ENCODE measurements at regions not wholly inside any gene's neighbourhood (a gene's known extent, or its start where the extent isn't known, plus 50 kb on each side); places are given as distances from the start of the nearest gene placed in this dataset.

- DNase-seq (ENCODE audit: low read depth): no peak
- no peak overlapping the region for H3K4me3 ChIP-seq (ENCODE audit: low read depth, low read length)
- TF ChIP-seq, protein P1, sequence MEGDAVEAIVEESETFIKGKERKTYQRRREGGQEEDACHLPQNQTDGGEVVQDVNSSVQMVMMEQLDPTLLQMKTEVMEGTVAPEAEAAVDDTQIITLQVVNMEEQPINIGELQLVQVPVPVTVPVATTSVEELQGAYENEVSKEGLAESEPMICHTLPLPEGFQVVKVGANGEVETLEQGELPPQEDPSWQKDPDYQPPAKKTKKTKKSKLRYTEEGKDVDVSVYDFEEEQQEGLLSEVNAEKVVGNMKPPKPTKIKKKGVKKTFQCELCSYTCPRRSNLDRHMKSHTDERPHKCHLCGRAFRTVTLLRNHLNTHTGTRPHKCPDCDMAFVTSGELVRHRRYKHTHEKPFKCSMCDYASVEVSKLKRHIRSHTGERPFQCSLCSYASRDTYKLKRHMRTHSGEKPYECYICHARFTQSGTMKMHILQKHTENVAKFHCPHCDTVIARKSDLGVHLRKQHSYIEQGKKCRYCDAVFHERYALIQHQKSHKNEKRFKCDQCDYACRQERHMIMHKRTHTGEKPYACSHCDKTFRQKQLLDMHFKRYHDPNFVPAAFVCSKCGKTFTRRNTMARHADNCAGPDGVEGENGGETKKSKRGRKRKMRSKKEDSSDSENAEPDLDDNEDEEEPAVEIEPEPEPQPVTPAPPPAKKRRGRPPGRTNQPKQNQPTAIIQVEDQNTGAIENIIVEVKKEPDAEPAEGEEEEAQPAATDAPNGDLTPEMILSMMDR (conservative IDR thresholded peaks at IDR 0.05; ENCODE audit: low read depth, low read length): no peak
These were observed 2371.5 kb upstream of the TENM3 start for GRCh38 chr4:179871726-179872125.

DNA sequence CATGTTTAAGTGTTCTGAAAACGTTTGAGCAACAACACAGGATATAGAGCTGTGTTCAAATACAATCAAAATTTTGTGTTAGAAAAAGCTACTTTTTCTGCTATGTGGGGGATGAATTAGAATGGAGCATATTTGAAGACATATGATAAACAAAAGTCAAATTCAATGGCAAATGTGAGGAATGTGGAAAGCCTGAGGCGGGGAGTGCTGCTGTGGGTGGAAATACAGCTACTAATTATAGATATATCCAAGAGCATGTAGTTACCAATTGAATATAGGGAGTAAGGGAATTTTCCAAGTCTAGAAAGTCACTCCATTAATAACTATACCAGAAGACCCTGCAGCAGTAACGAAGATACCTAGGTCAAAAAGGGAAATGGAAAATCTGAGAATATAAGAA is 2370.4 kb upstream of the TENM3 start:
- H3K4me3 ChIP-seq (ENCODE audit: low read depth, low read length): no peak overlapping the region
- TF ChIP-seq, protein P1 (conservative IDR thresholded peaks at IDR 0.05; ENCODE audit: low read depth, low read length): no peak

DNA sequence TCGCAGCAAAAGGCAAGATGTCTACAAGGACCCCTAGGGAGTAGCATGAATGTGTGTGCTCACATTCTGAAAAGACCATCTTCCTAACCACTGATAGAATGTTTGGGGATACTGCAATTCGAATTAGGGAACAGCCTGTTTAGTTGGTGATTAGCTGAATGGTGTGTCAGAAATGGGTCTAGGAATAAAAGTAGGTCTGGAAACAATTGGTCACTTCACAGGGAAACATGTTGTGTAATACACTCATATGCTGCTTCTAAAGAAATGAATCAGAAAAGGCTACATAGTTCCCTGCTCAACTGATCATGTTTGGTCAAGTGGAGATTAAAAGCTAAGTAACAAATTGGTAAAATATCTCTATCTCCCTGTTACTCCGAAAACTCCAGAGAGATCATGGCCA is 2362.4 kb upstream of the TENM3 start:
- no peak for DNase-seq (ENCODE audit: low read depth)
- no peak overlapping the region for H3K4me3 ChIP-seq (ENCODE audit: low read depth, low read length)
- TF ChIP-seq, protein P1 (conservative IDR thresholded peaks at IDR 0.05; ENCODE audit: low read depth, low read length): no peak

More for the DNA sequence above, 2370.4 kb upstream of the TENM3 start:
- no peak for DNase-seq (ENCODE audit: low read depth)

DNA sequence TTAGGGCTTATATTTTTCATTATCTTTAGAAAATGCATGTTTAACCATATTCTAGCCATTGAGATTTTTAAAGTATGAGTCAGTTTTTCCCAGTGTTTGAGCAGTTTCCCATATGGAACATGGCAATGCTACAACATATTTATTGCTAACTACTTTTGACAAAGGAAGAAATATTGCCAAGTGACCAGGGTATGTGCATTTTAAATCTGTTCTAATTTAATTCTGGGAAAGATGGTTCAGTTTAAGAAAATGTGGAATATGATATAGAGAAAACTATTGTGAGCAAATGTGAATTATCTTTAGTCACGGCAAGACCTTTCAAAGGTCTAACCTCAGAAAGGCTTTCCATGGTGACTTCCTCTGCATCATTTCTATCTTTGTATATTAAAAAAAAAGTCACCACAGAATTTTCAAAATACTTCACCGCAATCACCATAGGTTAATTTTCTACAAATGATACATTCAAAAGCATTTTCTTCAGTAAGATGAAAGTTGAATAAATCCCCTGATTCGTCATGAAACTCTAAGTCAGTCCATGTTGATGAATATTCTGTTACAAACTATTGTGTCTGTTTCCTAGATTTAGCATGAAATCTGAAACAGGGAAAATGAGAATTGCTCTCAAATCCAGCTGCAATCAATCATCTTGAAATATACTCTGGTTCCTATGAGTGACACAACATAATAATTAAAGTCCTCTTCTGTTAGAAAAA is 2349.0 kb upstream of the TENM3 start:
- TF ChIP-seq, protein P1 (conservative IDR thresholded peaks at IDR 0.05; ENCODE audit: low read depth, low read length): no peak
- H3K4me3 ChIP-seq (ENCODE audit: low read depth, low read length): no peak overlapping the region
- DNase-seq (ENCODE audit: low read depth): no peak

DNA sequence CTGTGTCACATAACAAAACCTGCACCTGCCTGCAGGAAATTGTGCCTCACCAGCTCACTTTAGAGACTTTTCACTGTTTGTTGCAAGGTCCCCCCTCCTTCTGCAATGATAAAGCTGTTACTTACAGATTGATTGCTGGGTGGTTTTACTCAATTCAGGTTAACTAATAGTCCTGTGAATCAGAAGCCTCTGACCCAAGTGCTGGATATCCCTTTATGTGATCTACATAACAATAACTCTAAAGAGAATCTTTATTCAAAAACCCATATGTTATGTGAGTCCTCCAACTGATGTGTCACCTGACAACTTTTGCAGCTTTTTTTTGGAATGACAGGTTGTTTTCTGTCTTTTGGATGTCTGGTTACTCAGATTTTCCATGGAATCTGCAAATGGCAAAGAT is 2323.6 kb upstream of the TENM3 start:
- no peak for DNase-seq (ENCODE audit: low read depth)
- TF ChIP-seq, protein P1 (conservative IDR thresholded peaks at IDR 0.05; ENCODE audit: low read depth, low read length): no peak
- H3K4me3 ChIP-seq (ENCODE audit: low read depth, low read length): no peak overlapping the region

- TF ChIP-seq, protein P1 (conservative IDR thresholded peaks at IDR 0.05; ENCODE audit: low read depth, low read length): no peak
- DNase-seq (ENCODE audit: low read depth): no peak
- no peak overlapping the region for H3K4me3 ChIP-seq (ENCODE audit: low read depth, low read length)
These were observed 2315.7 kb upstream of the TENM3 start for GRCh38 chr4:179927473-179927872.

GRCh38 chr4:179941911-179942310 is 2301.3 kb upstream of the TENM3 start:
- H3K4me3 ChIP-seq (ENCODE audit: low read depth, low read length): no peak overlapping the region
- TF ChIP-seq, protein P1 (conservative IDR thresholded peaks at IDR 0.05; ENCODE audit: low read depth, low read length): no peak
- DNase-seq (ENCODE audit: low read depth): no peak

Measured in epithelial cell of proximal tubule (primary cell).